Mesendoderm (in vitro differentiated cells): ENCODE measurements at regions not wholly inside any gene's neighbourhood (a gene's known extent, or its start where the extent isn't known, plus 50 kb on each side); places are given as distances from the start of the nearest gene placed in this dataset.

Experiments used
- DNase-seq: peaks from one replicate; pipeline ENCODE4 v3.0.0; 2013
- H2AK5ac ChIP-seq: 2 replicates; pipeline ENCODE4 v1.6.1; 2013; ENCODE audit warnings: low read length, inconsistent platforms
- H2BK120ac ChIP-seq: 2 replicates; pipeline ENCODE4 v1.6.1; 2013; ENCODE audit warnings: low read depth, mild to moderate bottlenecking, low read length, moderate library complexity, mixed read lengths
- H2BK15ac ChIP-seq: replicated peaks from 2 replicates; pipeline ENCODE4 v1.6.1; 2013; ENCODE audit warnings: low read depth, mild to moderate bottlenecking, moderate library complexity
- H2BK5ac ChIP-seq: 2 replicates; pipeline ENCODE4 v1.6.1; 2013; ENCODE audit warnings: low read length, inconsistent platforms
- H3K18ac ChIP-seq: 2 replicates; pipeline ENCODE4 v1.6.1; 2013; ENCODE audit warnings: mild to moderate bottlenecking, low read length, mixed read lengths
- H3K23ac ChIP-seq: one replicate; pipeline ENCODE4 v1.6.1; 2013; ENCODE audit warnings: low read length
- H3K27ac ChIP-seq: 2 replicates; pipeline ENCODE4 v1.5.1; 2013; ENCODE audit warnings: low read depth, mild to moderate bottlenecking, inconsistent platforms, low read length, moderate library complexity
- H3K27me3 ChIP-seq: 2 replicates; pipeline ENCODE4 v1.6.1; 2013; ENCODE audit warnings: low read length, control low read depth, mild to moderate bottlenecking, inconsistent platforms; ENCODE audit not compliant: insufficient read depth, poor library complexity
- H3K36me3 ChIP-seq: 2 replicates; pipeline ENCODE4 v1.6.1; 2013; ENCODE audit warnings: low read length, inconsistent platforms; ENCODE audit not compliant: control insufficient read depth, insufficient read depth
- H3K4ac ChIP-seq: one replicate; pipeline ENCODE4 v1.6.1; 2013; ENCODE audit warnings: low read depth, mild to moderate bottlenecking, low read length, moderate library complexity
- H3K4me1 ChIP-seq: 2 replicates; pipeline ENCODE4 v1.6.1; 2013; ENCODE audit warnings: low read depth, low read length, inconsistent platforms; ENCODE audit not compliant: control insufficient read depth
- H3K4me2 ChIP-seq: 2 replicates; pipeline ENCODE4 v1.6.1; 2013; ENCODE audit warnings: low read length
- H3K4me3 ChIP-seq: 2 replicates; pipeline ENCODE4 v1.5.1; 2013; ENCODE audit warnings: mild to moderate bottlenecking, low read length
- H3K56ac ChIP-seq: one replicate; pipeline ENCODE4 v1.6.1; 2013; ENCODE audit warnings: low read length
- H3K79me1 ChIP-seq: 2 replicates; pipeline ENCODE4 v1.6.1; 2013; ENCODE audit warnings: low read length, inconsistent platforms
- H3K79me2 ChIP-seq: 2 replicates; pipeline ENCODE4 v1.6.1; 2013; ENCODE audit warnings: mild to moderate bottlenecking, low read length; ENCODE audit not compliant: control insufficient read depth, insufficient read depth
- H3K9ac ChIP-seq: 2 replicates; pipeline ENCODE4 v1.6.1; 2013; ENCODE audit warnings: low read length, inconsistent platforms
- H4K5ac ChIP-seq: one replicate; pipeline ENCODE4 v1.6.1; 2013; ENCODE audit warnings: low read length
- H4K8ac ChIP-seq: one replicate; pipeline ENCODE4 v1.6.1; 2013; ENCODE audit warnings: low read depth, mild to moderate bottlenecking, control low read depth, low read length, moderate library complexity
- WGBS: extraction: QIAGEN DNeasy Blood & Tissue Kit; methylation state at CpG from one replicate; pipeline ENCODE4 v1.1.7; 2013; ENCODE audit warnings: low lambda C conversion rate, missing lambda C conversion rate; ENCODE audit not compliant: insufficient coverage; ENCODE audit errors: extremely low coverage; 5-methylcytosine and 5-hydroxymethylcytosine counted together

DNA sequence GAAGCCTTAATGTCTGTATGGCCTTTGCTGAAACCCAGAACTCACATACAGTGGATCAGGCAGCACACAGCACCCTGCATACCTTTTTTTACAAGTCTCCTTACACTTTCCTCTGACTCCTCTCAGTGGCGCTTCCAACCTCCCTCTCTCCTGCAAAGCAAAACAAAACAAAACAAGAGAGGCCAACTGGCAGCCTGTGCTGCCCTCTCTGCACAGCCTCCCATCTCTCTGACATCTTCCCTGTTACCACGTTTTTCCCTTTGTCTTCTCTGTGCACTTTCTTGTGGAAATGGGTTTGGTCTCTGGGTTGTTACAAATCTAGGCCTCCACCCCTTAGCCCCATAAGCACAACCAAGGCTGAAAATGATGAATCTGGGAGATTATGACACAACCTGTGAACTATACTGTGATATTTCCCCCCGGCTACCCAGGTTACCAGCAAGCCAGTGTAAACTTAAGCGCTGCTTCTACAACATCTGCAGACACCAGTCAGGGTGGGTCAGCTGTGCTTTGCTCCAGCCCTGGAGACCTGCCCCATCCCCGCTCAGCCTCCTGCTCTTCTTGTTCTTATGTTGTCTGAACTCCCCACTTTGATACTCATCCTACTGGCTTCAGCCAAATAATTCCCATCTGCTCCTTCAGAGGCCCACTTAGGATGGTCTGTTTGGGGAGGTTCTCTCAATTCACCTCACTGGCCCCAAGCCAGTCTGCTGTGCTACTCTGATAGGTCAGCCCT is 54.9 kb upstream of the FMOD start:
- DNase-seq = no peak
- no peak overlapping the region for H3K18ac ChIP-seq
- no CpG with 5 or more reads among the region's 5 CpGs for whole genome bisulfite sequencing
- H3K4me2 ChIP-seq = no peak overlapping the region
- no peak overlapping the region for H3K4me3 ChIP-seq
- H3K27ac ChIP-seq = no peak overlapping the region
- H4K8ac ChIP-seq = no peak overlapping the region
- no peak overlapping the region for H3K4ac ChIP-seq
- no peak overlapping the region for H3K23ac ChIP-seq
- H3K36me3 ChIP-seq = no peaks in the 10 kb centered on the region
- H3K79me1 ChIP-seq = no peaks in the 10 kb centered on the region
- H2BK120ac ChIP-seq = no peak overlapping the region
- H3K79me2 ChIP-seq = no peaks in the 10 kb centered on the region
- no peak overlapping the region for H2AK5ac ChIP-seq
- H3K27me3 ChIP-seq = no peaks in the 10 kb centered on the region
- H4K5ac ChIP-seq = no peak overlapping the region
- H3K9ac ChIP-seq = no peak overlapping the region
- H2BK5ac ChIP-seq = no peak overlapping the region
- peaks cover 12% of the 10 kb centered on the region for H3K4me1 ChIP-seq
- H3K56ac ChIP-seq = no peak overlapping the region
- no peak overlapping the region for H2BK15ac ChIP-seq

GRCh38 chr1:203406446-203407045 is 55.6 kb upstream of the FMOD start:
- Histone ChIP-seq H2BK120ac (no peak overlapping the region), H2BK15ac (no peak overlapping the region), H3K18ac (no peak overlapping the region), H3K79me2 (no peaks in the 10 kb centered on the region), H3K27me3 (no peaks in the 10 kb centered on the region), H3K4me1 (peaks cover 12% of the 10 kb centered on the region), H2AK5ac (no peak overlapping the region), H3K56ac (no peak overlapping the region), H3K9ac (no peak overlapping the region), H3K4me2 (no peak overlapping the region), H4K5ac (no peak overlapping the region), H3K36me3 (no peaks in the 10 kb centered on the region), H4K8ac (no peak overlapping the region), H3K23ac (no peak overlapping the region), H3K4ac (no peak overlapping the region), H3K27ac (no peak overlapping the region), H2BK5ac (no peak overlapping the region), H3K79me1 (no peaks in the 10 kb centered on the region), H3K4me3 (no peak overlapping the region)
- no CpG with 5 or more reads among the region's 7 CpGs for WGBS
- no peak for DNase-seq

DNA sequence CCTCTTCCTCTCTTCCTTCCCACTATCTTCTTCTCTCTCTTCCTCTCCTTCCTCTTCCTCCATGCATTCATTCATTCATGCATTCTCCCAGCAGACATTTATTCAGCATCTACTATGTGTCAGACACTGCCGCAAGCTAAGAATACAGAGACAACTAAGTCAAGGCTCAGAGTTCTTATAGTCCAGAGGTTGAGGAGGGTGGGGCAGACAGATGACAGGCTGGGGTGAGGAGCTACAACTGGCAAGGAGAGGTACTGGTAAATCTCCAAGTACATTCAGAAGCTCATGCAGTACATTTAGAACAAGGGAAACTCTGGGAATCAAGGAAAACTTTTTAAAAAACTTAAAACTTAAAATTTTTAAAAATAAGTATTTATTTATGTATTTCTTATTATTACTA is 56.4 kb upstream of the FMOD start:
- H3K4me2 ChIP-seq = no peak overlapping the region
- H3K4ac ChIP-seq = no peak overlapping the region
- no peak overlapping the region for H4K5ac ChIP-seq
- H3K36me3 ChIP-seq = no peaks in the 10 kb centered on the region
- H3K27ac ChIP-seq = no peak overlapping the region
- H3K79me2 ChIP-seq = no peaks in the 10 kb centered on the region
- no peak overlapping the region for H4K8ac ChIP-seq
- no peak for DNase-seq
- H3K9ac ChIP-seq = no peak overlapping the region
- no peak overlapping the region for H2BK15ac ChIP-seq
- no peak overlapping the region for H3K56ac ChIP-seq
- no CpG with 5 or more reads among the region's 1 CpG for WGBS
- no peak overlapping the region for H3K23ac ChIP-seq
- no peak overlapping the region for H2AK5ac ChIP-seq
- no peak overlapping the region for H3K4me3 ChIP-seq
- no peak overlapping the region for H2BK5ac ChIP-seq
- no peaks in the 10 kb centered on the region for H3K79me1 ChIP-seq
- no peaks in the 10 kb centered on the region for H3K27me3 ChIP-seq
- no peak overlapping the region for H3K18ac ChIP-seq
- H2BK120ac ChIP-seq = no peak overlapping the region
- H3K4me1 ChIP-seq = peaks cover 9% of the 10 kb centered on the region

DNA sequence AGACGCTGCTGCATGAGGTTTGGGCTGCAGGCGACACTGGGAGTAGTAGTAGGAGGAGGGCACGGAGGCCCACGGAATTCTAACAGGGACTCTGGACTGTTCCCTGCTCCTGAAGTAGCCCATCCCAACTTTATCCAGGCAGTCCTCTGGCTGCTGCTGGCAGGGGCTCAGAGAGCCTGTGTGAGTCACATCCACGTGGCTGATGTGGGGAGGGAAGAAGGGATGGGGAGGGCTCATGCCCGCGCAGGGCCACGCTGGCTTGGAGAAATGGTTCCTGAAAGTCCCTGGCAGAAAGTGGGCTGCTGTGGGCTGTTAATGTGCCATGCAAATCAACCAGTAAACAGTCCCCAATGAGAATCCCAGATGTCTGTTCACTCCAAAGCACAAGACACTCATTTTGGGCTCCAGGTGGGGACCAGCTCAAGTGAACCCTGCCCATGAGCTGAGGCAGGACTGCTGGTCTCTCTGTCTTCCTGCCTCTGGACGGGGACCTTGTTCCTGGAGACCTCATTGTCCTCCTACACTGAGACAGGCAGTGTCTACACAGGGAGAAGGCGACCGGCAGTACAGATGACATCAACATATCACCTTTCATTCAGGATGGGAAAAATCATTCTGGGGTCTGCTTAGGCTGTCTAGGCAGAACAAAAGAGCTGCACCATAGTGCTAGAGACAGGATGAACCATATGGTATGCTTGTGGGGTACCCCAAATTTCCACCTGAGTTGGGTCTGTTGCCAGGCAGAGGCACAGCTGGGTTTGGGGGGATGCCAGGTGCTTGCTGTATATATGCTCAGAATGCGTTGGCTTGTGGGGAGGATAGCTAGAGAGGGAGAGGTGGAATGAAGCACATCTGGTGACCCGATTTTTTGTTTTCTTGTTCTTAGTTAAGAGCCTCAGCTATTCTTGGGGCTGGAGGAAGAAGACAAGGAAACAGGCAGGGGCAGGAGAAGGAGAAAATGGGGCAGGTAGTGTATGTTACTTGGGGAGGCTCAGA is 57.9 kb upstream of the FMOD start:
- H3K36me3 ChIP-seq = no peaks in the 10 kb centered on the region
- no peak overlapping the region for H4K5ac ChIP-seq
- no peak overlapping the region for H3K4me3 ChIP-seq
- no peak overlapping the region for H3K18ac ChIP-seq
- H3K56ac ChIP-seq = peak overlapping the region; percentile 11
- H2BK120ac ChIP-seq = no peak overlapping the region
- peak; percentile 7 for DNase-seq
- no peak overlapping the region for H3K4ac ChIP-seq
- H2BK15ac ChIP-seq = no peak overlapping the region
- no peak overlapping the region for H3K23ac ChIP-seq
- H3K79me2 ChIP-seq = no peaks in the 10 kb centered on the region
- H3K4me2 ChIP-seq = no peak overlapping the region
- no peaks in the 10 kb centered on the region for H3K79me1 ChIP-seq
- H2AK5ac ChIP-seq = no peak overlapping the region
- H3K4me1 ChIP-seq = no peaks in the 10 kb centered on the region
- no CpG with 5 or more reads among the region's 13 CpGs for WGBS
- no peak overlapping the region for H2BK5ac ChIP-seq
- no peaks in the 10 kb centered on the region for H3K27me3 ChIP-seq
- H3K27ac ChIP-seq = no peak overlapping the region
- no peak overlapping the region for H3K9ac ChIP-seq
- H4K8ac ChIP-seq = no peak overlapping the region

- no peaks in the 10 kb centered on the region for H3K79me2 ChIP-seq
- H4K8ac ChIP-seq = no peak overlapping the region
- no peak overlapping the region for H3K4me3 ChIP-seq
- no peak overlapping the region for H2BK5ac ChIP-seq
- H4K5ac ChIP-seq = no peak overlapping the region
- H3K4ac ChIP-seq = no peak overlapping the region
- no peaks in the 10 kb centered on the region for H3K27me3 ChIP-seq
- H2BK15ac ChIP-seq = no peak overlapping the region
- H3K4me2 ChIP-seq = no peak overlapping the region
- DNase-seq = no peak
- H3K79me1 ChIP-seq = no peaks in the 10 kb centered on the region
- no CpG with 5 or more reads among the region's 7 CpGs for WGBS
- no peak overlapping the region for H3K23ac ChIP-seq
- H3K36me3 ChIP-seq = no peaks in the 10 kb centered on the region
- no peak overlapping the region for H2AK5ac ChIP-seq
- H3K56ac ChIP-seq = no peak overlapping the region
- H3K27ac ChIP-seq = no peak overlapping the region
- no peak overlapping the region for H3K9ac ChIP-seq
- H3K18ac ChIP-seq = no peak overlapping the region
- no peaks in the 10 kb centered on the region for H3K4me1 ChIP-seq
- no peak overlapping the region for H2BK120ac ChIP-seq
Observed at GRCh38 chr1:203410182-203410900, 59.4 kb upstream of the FMOD start.
